ENCODE measurements at regions not wholly inside any gene's neighbourhood (a gene's known extent, or its start where the extent isn't known, plus 50 kb on each side); places are given as distances from the start of the nearest gene placed in this dataset.

DNA sequence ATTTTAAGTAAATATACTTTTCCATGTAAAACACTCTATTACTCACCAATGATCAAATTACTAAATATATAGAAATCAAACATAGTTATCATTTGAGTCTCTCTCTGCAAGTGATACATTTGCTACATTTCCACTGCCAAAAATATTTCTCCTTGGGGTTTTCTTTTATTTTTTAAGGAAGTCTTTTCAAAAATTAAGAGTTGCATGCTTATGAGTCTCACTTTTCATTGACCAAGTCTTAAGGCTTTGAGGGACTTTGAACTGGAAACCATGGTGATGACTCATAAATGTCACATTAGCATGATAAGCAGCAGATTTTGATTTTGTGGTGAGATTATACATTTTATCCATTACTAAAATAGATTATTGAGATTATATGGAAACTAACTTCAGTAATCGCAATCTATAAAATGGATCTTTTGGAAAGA, 152.9 kb downstream of the FAM124B start:
- no peak for DNase-seq
- no peaks in the 10 kb centered on the region for H3K36me3 ChIP-seq
- H3K4me1 ChIP-seq, result no peaks in the 10 kb centered on the region
- no peak overlapping the region for H3K4me3 ChIP-seq (ENCODE audit: low read depth, low read length)
- no peaks in the 10 kb centered on the region for H3K27me3 ChIP-seq
- H3K9me3 ChIP-seq, result no peaks in the 10 kb centered on the region
- TF ChIP-seq CTCF (IDR thresholded peaks at IDR 0.05; ENCODE audit: low read depth, low read length), result no peak

- Histone ChIP-seq H3K9me3 (no peaks in the 10 kb centered on the region), H3K4me1 (no peaks in the 10 kb centered on the region), H3K4me3 (ENCODE audit: low read depth, low read length) (no peak overlapping the region), H3K36me3 (no peaks in the 10 kb centered on the region), H3K27me3 (no peaks in the 10 kb centered on the region)
- DNase-seq, result no peak
- TF ChIP-seq CTCF (IDR thresholded peaks at IDR 0.05; ENCODE audit: low read depth, low read length), result no peak
Observed at GRCh38 chr2:224242561-224242960, 159.3 kb downstream of the FAM124B start.

DNA sequence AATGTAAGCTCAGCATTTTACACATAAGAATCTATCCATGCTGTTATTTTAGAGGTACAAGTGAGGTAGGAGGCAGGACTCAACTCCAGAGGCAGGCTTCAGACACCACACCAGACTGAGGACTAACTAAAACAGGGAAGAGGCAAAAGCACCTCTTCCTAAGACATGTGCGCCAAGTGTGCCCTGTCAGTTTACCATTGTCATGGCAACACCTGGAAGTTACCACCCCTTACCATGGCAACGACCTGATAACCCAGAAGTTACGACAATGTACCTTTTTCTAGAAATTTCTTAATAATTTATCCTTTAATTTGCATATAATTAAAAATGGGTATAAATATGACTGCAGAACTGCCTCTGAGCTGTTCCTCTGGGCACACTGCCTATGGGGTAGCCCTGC, 160.1 kb downstream of the FAM124B start:
- no peaks in the 10 kb centered on the region for H3K36me3 ChIP-seq
- no peak overlapping the region for H3K4me3 ChIP-seq (ENCODE audit: low read depth, low read length)
- no peak for DNase-seq
- TF ChIP-seq CTCF (IDR thresholded peaks at IDR 0.05; ENCODE audit: low read depth, low read length), result no peak
- H3K9me3 ChIP-seq, result no peaks in the 10 kb centered on the region
- no peaks in the 10 kb centered on the region for H3K4me1 ChIP-seq
- H3K27me3 ChIP-seq, result no peaks in the 10 kb centered on the region

DNA sequence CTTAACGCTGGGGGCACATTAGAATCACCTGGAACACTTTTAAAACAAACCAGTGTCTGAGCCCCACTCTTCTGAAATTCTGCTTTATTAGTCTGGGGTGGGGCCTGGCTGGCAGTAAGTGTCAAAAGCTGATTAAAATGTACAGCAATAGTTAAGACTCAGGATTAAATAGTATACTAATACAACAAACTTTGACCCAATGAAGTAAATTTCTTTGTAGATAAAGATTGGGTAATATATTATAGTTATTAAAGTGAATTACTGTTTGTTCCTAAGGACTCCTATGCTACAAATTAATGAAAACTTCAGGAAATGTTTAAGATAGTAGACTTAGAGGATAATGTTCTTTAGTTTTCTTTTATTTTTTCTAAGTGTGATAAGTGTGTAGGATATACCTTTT, 160.9 kb downstream of the FAM124B start:
- Histone ChIP-seq H3K9me3 (no peaks in the 10 kb centered on the region), H3K4me1 (no peaks in the 10 kb centered on the region), H3K36me3 (no peaks in the 10 kb centered on the region), H3K4me3 (ENCODE audit: low read depth, low read length) (no peak overlapping the region), H3K27me3 (no peaks in the 10 kb centered on the region)
- no peak for DNase-seq
- TF ChIP-seq CTCF (IDR thresholded peaks at IDR 0.05; ENCODE audit: low read depth, low read length), result no peak

DNA sequence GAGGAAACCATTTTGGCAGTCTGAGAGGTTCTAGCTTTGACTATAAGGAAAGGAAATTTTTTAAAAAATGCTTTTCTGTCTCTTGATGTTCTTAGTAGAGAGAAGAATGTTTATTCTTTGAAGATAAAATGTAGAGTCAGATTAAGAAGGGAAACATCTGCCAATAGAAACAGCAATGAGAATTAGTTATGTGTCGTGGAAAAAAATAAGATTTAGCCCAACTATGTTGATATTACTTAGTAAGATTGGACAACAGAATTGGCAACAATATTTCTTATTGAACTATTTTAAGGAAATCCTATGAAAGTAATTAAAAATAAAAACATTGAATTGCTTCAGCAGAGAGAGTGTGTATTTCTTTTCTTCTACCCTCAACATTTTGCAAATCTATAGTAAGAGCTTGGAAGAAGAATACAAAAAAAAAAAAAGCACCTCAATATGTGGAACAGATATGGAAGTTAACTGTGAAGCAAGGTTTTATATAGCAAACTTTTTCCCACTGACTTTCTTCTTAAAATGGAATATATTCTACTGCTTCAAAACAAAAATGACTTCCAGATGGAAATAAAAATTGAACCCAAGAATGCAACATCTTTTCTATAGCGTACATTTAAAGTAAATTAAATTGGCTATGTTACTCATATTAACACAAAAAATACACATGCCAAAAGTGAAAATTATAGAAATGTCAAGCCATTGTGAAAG, 177.9 kb downstream of the FAM124B start:
- no peak overlapping the region for H3K4me3 ChIP-seq (ENCODE audit: low read depth, low read length)
- no peak for TF ChIP-seq CTCF (IDR thresholded peaks at IDR 0.05; ENCODE audit: low read depth, low read length)

DNA sequence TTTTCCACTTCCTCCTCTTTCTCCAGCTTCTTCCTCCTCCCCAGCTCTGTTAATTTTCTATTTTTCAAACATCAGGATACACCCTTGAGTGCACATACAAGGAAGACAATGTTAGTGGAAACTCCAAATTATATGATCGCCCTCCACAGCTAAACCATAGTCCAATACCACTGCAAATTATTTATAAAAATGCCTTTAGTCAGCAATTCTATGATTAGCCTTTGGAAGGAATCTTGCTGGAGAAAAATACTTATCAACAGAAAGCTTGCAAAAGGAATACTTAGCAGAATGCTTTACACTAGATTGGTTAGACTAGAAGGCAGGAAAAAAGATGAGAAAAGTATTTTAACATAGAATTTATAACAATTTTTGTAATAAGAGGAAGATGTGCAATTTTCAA, 178.9 kb downstream of the FAM124B start:
- no peak for DNase-seq
- no peak for TF ChIP-seq CTCF (IDR thresholded peaks at IDR 0.05; ENCODE audit: low read depth, low read length)
- Histone ChIP-seq H3K9me3 (no peaks in the 10 kb centered on the region), H3K36me3 (no peaks in the 10 kb centered on the region), H3K4me3 (ENCODE audit: low read depth, low read length) (no peak overlapping the region), H3K27me3 (no peaks in the 10 kb centered on the region), H3K4me1 (no peaks in the 10 kb centered on the region)

More for the DNA sequence above, 177.9 kb downstream of the FAM124B start:
- Histone ChIP-seq H3K9me3 (no peaks in the 10 kb centered on the region), H3K4me1 (no peaks in the 10 kb centered on the region), H3K27me3 (no peaks in the 10 kb centered on the region), H3K36me3 (no peaks in the 10 kb centered on the region)
- DNase-seq, result no peak

All from BE2C (cell line).